GM23338 (cell line): ENCODE measurements at regions not wholly inside any gene's neighbourhood (a gene's known extent, or its start where the extent isn't known, plus 50 kb on each side); places are given as distances from the start of the nearest gene placed in this dataset.

ENCODE experiments used
- ATAC-seq: fragments of 200-7000 bp; cut with Tn5 transposase; 3 replicates; pipeline ENCODE4 v1.9.1; 2020
- DNase-seq: peaks from one replicate; pipeline ENCODE4 v3.0.0-alpha.2; 2015; ENCODE audit warnings: low spot score
- H2AFZ ChIP-seq: fragments of 200-600 bp; sonication (generic); 2 replicates; pipeline ENCODE4 v1.8.0; 2016; ENCODE audit warnings: antibody characterized with exemption, mild to moderate bottlenecking, moderate library complexity
- H3F3A ChIP-seq: fragments of 200-600 bp; sonication (generic); replicated peaks from 2 replicates; pipeline ENCODE4 v1.8.0; 2017; ENCODE audit warnings: antibody characterized with exemption, mixed run types, low read depth
- H3K27ac ChIP-seq: fragments of 200-600 bp; sonication (generic); 2 replicates; pipeline ENCODE4 v1.6.1; 2016; ENCODE audit warnings: low read depth
- H3K27me3 ChIP-seq: fragments of 200-600 bp; sonication (generic); 2 replicates; pipeline ENCODE4 v1.8.0; 2016; ENCODE audit warnings: mild to moderate bottlenecking, mixed run types, moderate library complexity; ENCODE audit not compliant: insufficient read depth
- H3K36me3 ChIP-seq: fragments of 200-600 bp; sonication (generic); 2 replicates; pipeline ENCODE4 v1.8.0; 2016; ENCODE audit warnings: mild to moderate bottlenecking; ENCODE audit not compliant: insufficient read depth
- H3K4me1 ChIP-seq: fragments of 200-600 bp; sonication (generic); 2 replicates; pipeline ENCODE4 v1.8.0; 2016; ENCODE audit warnings: mild to moderate bottlenecking, moderate library complexity; ENCODE audit not compliant: insufficient read depth
- H3K4me2 ChIP-seq: fragments of 200-600 bp; sonication (generic); 2 replicates; pipeline ENCODE4 v1.7.1; 2017; ENCODE audit warnings: mixed run types
- H3K4me3 ChIP-seq: fragments of 200-600 bp; sonication (generic); 2 replicates; pipeline ENCODE4 v1.6.1; 2016; ENCODE audit warnings: mixed run types
- H3K79me2 ChIP-seq: fragments of 200-600 bp; sonication (generic); replicated peaks from 2 replicates; pipeline ENCODE4 v1.8.0; 2017; ENCODE audit warnings: mild to moderate bottlenecking; ENCODE audit not compliant: insufficient read depth
- H3K9me2 ChIP-seq: fragments of 200-600 bp; sonication (generic); 2 replicates; pipeline ENCODE4 v1.8.0; 2017; ENCODE audit not compliant: insufficient read depth
- H4K20me1 ChIP-seq: fragments of 200-600 bp; sonication (generic); replicated peaks from 2 replicates; pipeline ENCODE4 v1.8.0; 2017; ENCODE audit warnings: mild to moderate bottlenecking; ENCODE audit not compliant: insufficient read depth
- H3K27ac Mint-ChIP-seq: 2 replicates; pipeline ENCODE4 v1.8.0; 2020; ENCODE audit warnings: inconsistent platforms, mild to moderate bottlenecking, moderate library complexity, mixed read lengths
- H3K27me3 Mint-ChIP-seq: 3 replicates; pipeline ENCODE4 v1.8.0; 2022; ENCODE audit warnings: low read depth, mild to moderate bottlenecking, moderate library complexity, mixed read lengths, inconsistent platforms; ENCODE audit not compliant: insufficient read depth, poor library complexity
- H3K36me3 Mint-ChIP-seq: 3 replicates; pipeline ENCODE4 v1.8.0; 2021; ENCODE audit warnings: low read depth, mild to moderate bottlenecking, inconsistent platforms, moderate library complexity, mixed read lengths
- H3K4me1 Mint-ChIP-seq: 3 replicates; pipeline ENCODE4 v1.8.0; 2020; ENCODE audit warnings: mild to moderate bottlenecking, inconsistent platforms, mixed read lengths
- H3K4me3 Mint-ChIP-seq: 3 replicates; pipeline ENCODE4 v1.8.0; 2021; ENCODE audit warnings: moderate library complexity, mild to moderate bottlenecking, inconsistent platforms, mixed read lengths
- H3K9me3 Mint-ChIP-seq: 3 replicates; pipeline ENCODE4 v1.8.0; 2020; ENCODE audit warnings: moderate library complexity, mild to moderate bottlenecking, inconsistent platforms, mixed read lengths
- CREB1 ChIP-seq: fragments of 250-450 bp; sonication (Bioruptor Pico); IDR thresholded peaks from 2 replicates; pipeline ENCODE4 v1.5.0; 2020; ENCODE audit warnings: low read depth, mild to moderate bottlenecking, moderate library complexity
- CTCF ChIP-seq, 2 experiments: fragments of 200-600 bp in 1 of 2; sonication (generic) in 1 of 2; conservative IDR thresholded peaks; 2 replicates each; pipeline versions ENCODE4 v1.5.1 to v1.6.1; 2016 to 2017; ENCODE audit warnings: antibody characterized with exemption in 2 of 2, low read depth in 2 of 2, mild to moderate bottlenecking in 2 of 2, moderate library complexity in 1 of 2
- ETS1 ChIP-seq: IDR thresholded peaks from 2 replicates; pipeline ENCODE4 v1.6.1; 2016; ENCODE audit warnings: antibody characterized with exemption
- EZH2phosphoT487 ChIP-seq: fragments of 200-600 bp; sonication (generic); IDR thresholded peaks from one replicate; pipeline ENCODE4 v1.8.1; 2018; ENCODE audit warnings: antibody characterized with exemption; ENCODE audit not compliant: unreplicated experiment
- JUNB ChIP-seq: IDR thresholded peaks from one replicate; pipeline ENCODE4 v1.6.1; 2016; ENCODE audit warnings: antibody characterized with exemption; ENCODE audit not compliant: unreplicated experiment
- POLR2AphosphoS5 ChIP-seq: IDR thresholded peaks from 2 replicates; pipeline ENCODE4 v1.6.1; 2016; ENCODE audit warnings: antibody characterized with exemption, low read depth
- REST ChIP-seq: IDR thresholded peaks from one replicate; pipeline ENCODE4 v1.6.1; 2018; ENCODE audit warnings: antibody characterized with exemption; ENCODE audit not compliant: unreplicated experiment
- ZNF114 ChIP-seq: fragments of 250-450 bp; sonication (Bioruptor Pico); IDR thresholded peaks from 2 replicates; pipeline ENCODE4 v1.5.0; 2020; ENCODE audit warnings: mild to moderate bottlenecking, moderate library complexity
- ZNF331 ChIP-seq: fragments of 250-450 bp; sonication (Bioruptor Pico); IDR thresholded peaks from 2 replicates; pipeline ENCODE4 v1.5.0; 2020; ENCODE audit warnings: low read depth, mild to moderate bottlenecking, moderate library complexity

- ATAC-seq (no peak), DNase-seq (no peak)
- H2AFZ ChIP-seq: no peak overlapping the region
- Mint-ChIP-seq H3K27ac (no peak overlapping the region), H3K4me3 (no peak overlapping the region), H3K36me3 (no peaks in the 10 kb centered on the region), H3K9me3 (no peaks in the 10 kb centered on the region), H3K4me1 (peaks cover 7% of the 10 kb centered on the region; the same call in 1 of the 3 replicates), H3K27me3 (peaks cover 2% of the 10 kb centered on the region)
- H3K27ac ChIP-seq: no peak overlapping the region
- no peaks in the 10 kb centered on the region for H3K36me3 ChIP-seq
- TF ChIP-seq POLR2AphosphoS5 (no peak), JUNB (no peak)
- no peaks in the 10 kb centered on the region for H3K79me2 ChIP-seq
- H3K27me3 ChIP-seq: no peaks in the 10 kb centered on the region
- peaks cover 5% of the 10 kb centered on the region; the same call in 1 of the 2 replicates for H3K4me1 ChIP-seq
- peaks cover 15% of the 10 kb centered on the region; the same call in 1 of the 2 replicates for H3K9me2 ChIP-seq
- no peak overlapping the region for H3K4me3 ChIP-seq
- H4K20me1 ChIP-seq: no peaks in the 10 kb centered on the region
- no peaks in the 10 kb centered on the region for H3F3A ChIP-seq
- H3K4me2 ChIP-seq: no peak overlapping the region
Observed at GRCh38 chr5:125210242-125210947, 464.0 kb upstream of the ZNF608 start.

- Histone ChIP-seq H3K27me3 (no peaks in the 10 kb centered on the region), H3K79me2 (no peaks in the 10 kb centered on the region), H3K4me2 (no peak overlapping the region), H3K36me3 (no peaks in the 10 kb centered on the region), H4K20me1 (no peaks in the 10 kb centered on the region), H3K9me2 (0 out of 2 replicates have a peak, but pooled peaks cover 4% of the 10 kb centered on the region), H3F3A (no peaks in the 10 kb centered on the region), H3K4me3 (no peak overlapping the region), H3K27ac (no peak overlapping the region), H2AFZ (no peak overlapping the region), H3K4me1 (no peaks in the 10 kb centered on the region; the same call in 1 of the 2 replicates)
- Mint-ChIP-seq H3K27me3 (peaks cover 4% of the 10 kb centered on the region), H3K36me3 (no peaks in the 10 kb centered on the region; the same call in 2 of the 3 replicates), H3K4me1 (no peaks in the 10 kb centered on the region; the same call in 2 of the 3 replicates), H3K27ac (no peak overlapping the region), H3K9me3 (no peaks in the 10 kb centered on the region), H3K4me3 (no peak overlapping the region)
- DNase-seq (no peak), ATAC-seq (no peak)
- TF ChIP-seq CTCF (conservative IDR thresholded peaks at IDR 0.05; ENCODE audit: low read depth in 2 of 2): no peak
- no peak for TF ChIP-seq REST
- no peak for TF ChIP-seq ZNF331 (CRISPR knock-in tag)
- TF ChIP-seq EZH2phosphoT487: no peak
- no peak for TF ChIP-seq CREB1
- TF ChIP-seq ETS1: no peak
- no peak for TF ChIP-seq JUNB
- TF ChIP-seq POLR2AphosphoS5: no peak
- TF ChIP-seq ZNF114 (CRISPR knock-in tag): no peak
Observed at GRCh38 chr5:125214080-125214479, 467.6 kb upstream of the ZNF608 start.
